PC-3 (cell line): ENCODE measurements at regions not wholly inside any gene's neighbourhood (a gene's known extent, or its start where the extent isn't known, plus 50 kb on each side); places are given as distances from the start of the nearest gene placed in this dataset.

Experiments used
- CTCF ChIP-seq: fragments of 300-600 bp; sonication (generic); conservative IDR thresholded peaks from 2 replicates; pipeline ENCODE4 v1.5.1; 2017; ENCODE audit warnings: antibody characterized with exemption, low read depth, mild to moderate bottlenecking, low read length
- EZH2 ChIP-seq: fragments of 300-600 bp; sonication (generic); IDR thresholded peaks from one replicate; pipeline ENCODE4 v1.6.1; 2017; ENCODE audit warnings: antibody characterized with exemption, mild to moderate bottlenecking, low read length; ENCODE audit not compliant: unreplicated experiment

GRCh38 chr9:73446306-73446705 lies 294.6 kb downstream of the ANXA1 start:
- TF ChIP-seq CTCF (no peak), EZH2 (no peak)
